Umbilical cord (tissue), 1 donor: ENCODE measurements at regions not wholly inside any gene's neighbourhood (a gene's known extent, or its start where the extent isn't known, plus 50 kb on each side); places are given as distances from the start of the nearest gene placed in this dataset.
"Not testable (repeated sequence)": the region's sequence is repeated elsewhere in the genome, so short reads cannot be mapped to it uniquely, and the experiment has no call there.

ENCODE experiments used
- DNase-seq: peaks from one replicate; pipeline ENCODE4 v3.0.0-alpha.2; 2015; ENCODE audit warnings: low spot score

DNA sequence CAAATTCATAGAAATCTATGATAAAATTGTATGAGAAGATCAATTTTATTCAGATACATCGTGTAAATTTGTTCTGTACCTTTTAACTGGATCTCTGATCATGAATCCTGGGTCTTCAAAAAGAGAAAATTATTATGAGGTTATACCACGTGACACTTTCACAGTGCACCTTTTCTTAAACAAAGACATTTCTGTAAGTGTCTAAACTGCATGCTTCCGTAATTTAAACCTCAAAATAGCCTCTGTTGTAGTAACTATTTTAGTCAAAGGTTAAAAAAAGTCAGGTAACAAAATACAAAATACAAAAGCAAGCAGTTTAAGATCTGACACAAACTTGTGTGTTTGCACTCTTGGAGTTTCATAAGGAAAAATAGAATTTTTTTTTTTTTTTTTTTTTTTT lies 171.3 kb downstream of the SPIN4 start:
- not testable (repeated sequence) for DNase-seq

DNA sequence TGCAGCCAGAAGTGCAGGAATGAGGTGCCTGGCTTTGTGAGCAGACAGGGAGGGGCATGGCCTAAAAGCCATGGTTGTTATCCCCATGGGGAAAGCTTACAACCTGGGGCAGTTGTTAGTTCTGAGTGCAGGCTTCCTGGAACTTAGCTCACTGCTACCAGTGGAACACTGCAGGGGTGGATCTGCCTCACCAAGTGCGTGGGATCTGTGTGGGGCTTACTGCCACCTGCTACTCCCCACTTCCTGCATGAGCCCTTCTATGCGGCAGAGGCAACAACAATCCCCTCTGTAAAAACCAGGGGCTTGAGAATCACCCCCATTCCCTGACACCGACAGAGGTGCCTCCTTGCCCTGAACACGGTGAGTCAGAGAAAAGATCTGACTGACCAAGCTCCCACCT lies 174.6 kb downstream of the SPIN4 start:
- DNase-seq = not testable (repeated sequence)

- not testable (repeated sequence) for DNase-seq
Measured at GRCh38 chrX:63173841-63174718, 177.1 kb downstream of the SPIN4 start.

GRCh38 chrX:63169416-63169815 lies 181.7 kb downstream of the SPIN4 start:
- DNase-seq = not testable (repeated sequence)

DNA sequence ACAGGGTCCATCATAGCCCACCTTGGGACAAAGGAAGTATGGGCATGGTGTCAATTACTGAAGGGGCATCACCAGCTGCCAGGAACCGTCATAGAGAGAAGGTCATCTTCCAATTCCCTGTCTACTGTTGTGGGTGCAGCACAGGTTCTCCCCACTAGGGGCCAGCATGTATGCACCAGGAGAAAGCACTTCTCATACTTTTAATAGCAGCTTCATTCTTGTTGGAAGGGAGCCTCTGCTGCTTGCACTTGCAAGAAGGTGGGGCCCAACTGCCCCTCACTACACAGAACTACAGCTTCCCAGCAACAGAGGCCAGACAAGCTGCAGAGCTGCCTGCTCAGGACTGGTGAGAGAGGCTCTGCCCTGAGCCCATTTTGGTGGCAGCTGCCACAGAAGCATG lies 182.2 kb downstream of the SPIN4 start:
- not testable (repeated sequence) for DNase-seq

DNA sequence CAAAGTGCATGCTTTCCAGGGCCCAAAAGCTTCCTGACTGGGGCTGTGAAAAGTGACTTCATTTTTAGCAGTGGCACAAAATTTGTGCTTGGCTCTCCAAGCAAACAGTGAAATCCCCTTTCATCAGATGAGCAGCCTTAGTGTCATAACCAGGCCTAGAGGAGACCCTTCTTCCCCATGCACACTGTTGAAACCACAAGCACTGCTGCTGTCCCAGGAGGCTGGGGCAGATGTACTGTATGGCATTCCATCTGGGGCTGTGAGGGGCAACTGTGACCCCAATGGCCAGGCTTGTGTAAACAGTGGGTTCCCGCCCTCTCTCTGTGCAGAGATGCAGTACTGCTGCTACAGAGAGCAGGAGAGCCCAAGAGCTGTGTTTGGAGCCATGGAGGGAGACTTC lies 184.1 kb downstream of the SPIN4 start:
- not testable (repeated sequence) for DNase-seq

GRCh38 chrX:63160994-63161393 lies 190.1 kb downstream of the SPIN4 start:
- DNase-seq = not testable (repeated sequence)

GRCh38 chrX:63160340-63160739 lies 190.8 kb downstream of the SPIN4 start:
- DNase-seq = not testable (repeated sequence)

- DNase-seq = not testable (repeated sequence)
Measured at GRCh38 chrX:63145526-63145925, 205.6 kb downstream of the SPIN4 start.

- DNase-seq = not testable (repeated sequence)
Measured at GRCh38 chrX:63142588-63142987, 208.5 kb downstream of the SPIN4 start.

DNA sequence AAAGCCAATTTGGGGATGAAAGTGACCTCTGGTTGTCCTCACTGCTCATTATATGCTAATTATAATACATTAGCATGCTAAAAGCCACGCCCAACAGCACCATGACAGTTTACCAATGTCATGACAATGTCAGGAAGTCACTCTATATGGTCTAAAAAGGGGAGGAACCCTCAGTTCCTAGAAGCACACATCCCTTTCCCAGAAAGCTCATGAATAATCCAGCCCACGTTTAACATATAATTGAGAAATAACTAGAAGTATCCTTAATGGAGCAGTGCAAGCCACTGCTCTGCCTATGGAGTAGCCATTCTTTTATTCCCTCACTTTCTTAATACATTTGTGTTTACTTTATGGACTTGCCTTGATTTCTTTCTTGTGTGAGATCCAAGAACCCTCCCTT lies 215.3 kb downstream of the SPIN4 start:
- DNase-seq = not testable (repeated sequence)

DNA sequence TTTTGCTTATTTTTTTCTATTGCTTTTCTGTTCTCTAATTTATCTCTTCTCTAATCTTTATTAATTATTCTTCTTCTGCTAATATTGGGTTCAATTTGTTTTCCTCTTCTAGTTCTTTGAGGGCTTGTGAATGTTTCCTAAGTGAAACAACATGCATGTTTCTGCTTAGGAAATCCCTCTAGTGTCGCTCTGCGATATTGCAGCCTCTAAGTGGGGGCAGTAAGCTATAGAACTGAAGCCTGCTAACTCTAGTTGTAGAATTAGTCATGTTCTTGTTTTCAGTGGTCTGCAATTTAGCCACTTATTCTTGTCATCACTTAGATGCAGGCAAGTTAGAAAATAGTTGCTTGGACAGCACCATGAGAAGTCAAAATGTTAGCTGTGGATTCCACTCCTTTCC lies 222.6 kb downstream of the SPIN4 start:
- DNase-seq = no peak

GRCh38 chrX:63115196-63115595 lies 235.9 kb downstream of the SPIN4 start:
- no peak for DNase-seq

GRCh38 chrX:63101879-63102620 lies 249.1 kb downstream of the SPIN4 start:
- no peak for DNase-seq

DNA sequence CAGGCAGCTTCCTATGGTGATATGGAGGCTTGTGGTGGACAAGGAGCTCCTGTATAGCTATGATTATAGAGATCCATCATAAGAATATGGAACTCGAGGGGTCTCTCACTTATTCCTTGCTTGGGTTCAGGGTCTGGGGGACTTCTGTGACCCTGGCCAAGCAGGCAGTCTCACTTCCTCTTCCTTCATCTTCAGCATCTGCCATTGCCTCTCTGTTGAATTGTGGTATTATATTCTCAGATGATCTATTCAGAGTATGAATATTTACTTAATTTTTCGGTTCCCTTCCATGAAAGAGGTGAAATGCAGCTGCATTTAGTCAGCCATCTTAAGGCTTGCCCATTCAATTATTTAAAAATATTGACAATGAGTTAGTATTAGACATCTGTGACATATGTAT lies 292.9 kb downstream of the SPIN4 start:
- DNase-seq = no peak

DNA sequence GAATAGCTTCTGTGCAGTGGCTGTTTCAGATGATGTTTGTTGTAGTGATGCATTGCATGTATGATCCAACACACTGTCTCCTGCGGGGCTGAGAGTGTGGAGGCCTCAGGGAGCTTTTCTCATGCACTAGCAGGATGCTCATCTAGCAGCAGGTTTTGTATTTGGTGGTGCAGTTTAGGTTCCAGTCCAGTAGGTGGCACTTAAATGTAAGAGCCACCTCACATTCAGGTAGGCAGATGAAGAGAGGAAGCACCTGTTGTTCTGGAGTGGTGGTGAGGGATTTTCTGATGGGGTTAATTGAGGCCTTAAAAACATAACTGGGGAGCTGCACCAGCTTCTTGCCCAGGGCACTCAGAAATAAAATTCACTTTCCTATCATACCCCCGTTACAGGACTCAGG lies 300.9 kb downstream of the SPIN4 start:
- no peak for DNase-seq

DNA sequence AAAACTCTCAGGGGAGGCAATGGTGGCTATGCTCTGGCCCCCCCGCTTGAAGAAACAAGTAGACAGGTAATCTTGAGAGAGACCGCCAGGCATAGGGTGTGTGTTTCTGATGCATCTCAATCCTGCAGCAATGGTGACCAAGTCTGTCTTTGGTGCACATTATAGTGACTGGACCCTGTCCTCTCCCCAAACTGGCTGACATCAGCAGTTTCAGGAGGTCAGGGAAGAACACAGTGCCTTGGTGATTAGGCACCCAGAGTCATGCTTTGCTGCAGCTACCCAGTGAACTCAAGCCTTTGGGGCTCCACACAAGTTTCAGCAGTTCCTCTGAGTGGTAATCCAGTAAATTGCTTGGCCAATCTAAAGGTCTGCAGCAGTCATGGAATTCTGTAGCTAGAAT lies 318.3 kb downstream of the SPIN4 start:
- no peak for DNase-seq

DNA sequence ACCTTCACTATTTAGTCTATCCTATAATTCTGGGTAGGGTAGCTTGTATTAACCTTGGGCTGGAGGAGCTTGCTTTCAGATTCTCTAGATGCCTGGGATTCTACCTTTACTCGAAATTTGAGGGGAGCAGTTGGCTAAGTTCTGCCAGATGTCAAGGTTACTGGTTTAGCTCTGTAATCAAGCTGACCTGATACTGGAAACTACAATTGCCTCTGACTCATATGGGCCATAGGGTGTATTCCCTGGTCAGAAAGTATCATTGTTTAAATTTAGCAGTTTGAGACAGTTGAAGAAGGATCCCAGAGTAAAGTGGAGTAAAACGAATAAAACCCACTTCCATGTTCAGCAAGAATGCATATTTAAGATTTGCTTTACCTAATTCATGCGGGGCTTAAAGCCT lies 337.6 kb downstream of the SPIN4 start:
- DNase-seq = no peak

- DNase-seq = no peak
Measured at GRCh38 chrX:63012574-63012973, 338.6 kb downstream of the SPIN4 start.

DNA sequence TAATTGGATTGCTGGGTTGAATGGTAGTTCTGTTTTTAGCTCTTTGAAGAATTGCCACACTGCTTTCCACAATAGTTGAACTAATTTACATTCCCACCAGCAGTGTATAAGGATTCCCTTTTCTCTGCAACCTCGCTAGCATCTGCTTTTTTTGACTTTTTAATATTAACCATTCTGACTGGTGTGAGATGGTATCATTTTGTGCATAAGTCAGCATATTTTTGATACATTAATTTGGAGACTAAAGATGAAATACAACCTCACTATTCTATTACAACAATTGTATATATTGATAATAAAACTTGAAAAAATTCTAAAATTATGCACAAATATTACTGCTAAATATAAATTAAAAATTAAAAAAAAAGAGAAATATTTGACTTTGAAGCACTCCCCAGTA lies 350.9 kb downstream of the SPIN4 start:
- not testable (repeated sequence) for DNase-seq
